ENCODE measurements at regions not wholly inside any gene's neighbourhood (a gene's known extent, or its start where the extent isn't known, plus 50 kb on each side); places are given as distances from the start of the nearest gene placed in this dataset.

DNA sequence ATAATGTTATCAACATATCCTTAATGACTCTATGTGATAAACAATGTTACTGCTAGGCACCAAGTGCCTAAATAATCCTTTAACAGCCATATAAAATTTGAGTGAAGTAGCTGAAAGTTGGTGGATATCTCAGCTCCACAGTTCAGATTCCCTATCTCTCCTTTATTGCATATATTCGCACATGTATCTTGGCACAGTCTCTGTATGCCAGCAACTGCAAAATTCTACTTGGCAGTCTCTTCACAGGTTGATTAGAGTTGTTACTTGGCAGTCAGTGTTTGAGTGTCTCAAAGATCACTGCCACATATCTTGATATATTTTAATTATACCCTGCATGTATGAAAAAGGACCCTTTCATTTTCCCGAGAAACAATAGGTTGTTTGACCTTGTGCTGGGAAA is 879.3 kb downstream of the OLFM4 start:
- TF ChIP-seq, protein P1, sequence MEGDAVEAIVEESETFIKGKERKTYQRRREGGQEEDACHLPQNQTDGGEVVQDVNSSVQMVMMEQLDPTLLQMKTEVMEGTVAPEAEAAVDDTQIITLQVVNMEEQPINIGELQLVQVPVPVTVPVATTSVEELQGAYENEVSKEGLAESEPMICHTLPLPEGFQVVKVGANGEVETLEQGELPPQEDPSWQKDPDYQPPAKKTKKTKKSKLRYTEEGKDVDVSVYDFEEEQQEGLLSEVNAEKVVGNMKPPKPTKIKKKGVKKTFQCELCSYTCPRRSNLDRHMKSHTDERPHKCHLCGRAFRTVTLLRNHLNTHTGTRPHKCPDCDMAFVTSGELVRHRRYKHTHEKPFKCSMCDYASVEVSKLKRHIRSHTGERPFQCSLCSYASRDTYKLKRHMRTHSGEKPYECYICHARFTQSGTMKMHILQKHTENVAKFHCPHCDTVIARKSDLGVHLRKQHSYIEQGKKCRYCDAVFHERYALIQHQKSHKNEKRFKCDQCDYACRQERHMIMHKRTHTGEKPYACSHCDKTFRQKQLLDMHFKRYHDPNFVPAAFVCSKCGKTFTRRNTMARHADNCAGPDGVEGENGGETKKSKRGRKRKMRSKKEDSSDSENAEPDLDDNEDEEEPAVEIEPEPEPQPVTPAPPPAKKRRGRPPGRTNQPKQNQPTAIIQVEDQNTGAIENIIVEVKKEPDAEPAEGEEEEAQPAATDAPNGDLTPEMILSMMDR (IDR thresholded peaks at IDR 0.05): no peak
- TF ChIP-seq POLR2A (IDR thresholded peaks at IDR 0.05): no peak

Data from esophagus squamous epithelium (tissue), 4 donors.